SW480 (cell line): ENCODE measurements at regions not wholly inside any gene's neighbourhood (a gene's known extent, or its start where the extent isn't known, plus 50 kb on each side); places are given as distances from the start of the nearest gene placed in this dataset.
"Not testable (repeated sequence)": the region's sequence is repeated elsewhere in the genome, so short reads cannot be mapped to it uniquely, and the experiment has no call there.

ENCODE experiments used
- DNase-seq: peaks from one replicate; pipeline ENCODE4 v3.0.0-alpha.2; 2016; ENCODE audit warnings: low spot score

GRCh38 chr14:35174342-35174741 lies 52.0 kb downstream of the PRORP start:
- no peak for DNase-seq

GRCh38 chr14:35180179-35180578 lies 57.8 kb downstream of the PRORP start:
- DNase-seq: no peak

GRCh38 chr14:35184891-35185290 lies 62.5 kb downstream of the PRORP start:
- DNase-seq: not testable (repeated sequence)

GRCh38 chr14:35189422-35189821 lies 67.1 kb downstream of the PRORP start:
- no peak for DNase-seq

- DNase-seq: no peak
These were observed 70.8 kb downstream of the PRORP start for GRCh38 chr14:35193161-35193560.

GRCh38 chr14:35194183-35194582 lies 71.8 kb downstream of the PRORP start:
- not testable (repeated sequence) for DNase-seq

GRCh38 chr14:35196571-35196970 lies 74.2 kb downstream of the PRORP start:
- no peak for DNase-seq

GRCh38 chr14:35197015-35197414 lies 74.7 kb downstream of the PRORP start:
- peak; percentile 29 for DNase-seq

- no peak for DNase-seq
These were observed 78.7 kb downstream of the PRORP start for GRCh38 chr14:35201066-35201465.

GRCh38 chr14:35202195-35202594 lies 79.8 kb downstream of the PRORP start:
- DNase-seq: no peak

- no peak for DNase-seq
These were observed 83.4 kb downstream of the PRORP start for GRCh38 chr14:35205737-35206136.

- no peak for DNase-seq
These were observed 81.1 kb upstream of the PSMA6 start for GRCh38 chr14:35211067-35211466.

- DNase-seq: no peak
These were observed 79.6 kb upstream of the PSMA6 start for GRCh38 chr14:35212471-35213142.

GRCh38 chr14:35213143-35213788 lies 78.9 kb upstream of the PSMA6 start:
- DNase-seq: no peak

- peak; percentile 45 for DNase-seq
These were observed 78.3 kb upstream of the PSMA6 start for GRCh38 chr14:35213869-35214387.

- DNase-seq: not testable (repeated sequence)
These were observed 77.8 kb upstream of the PSMA6 start for GRCh38 chr14:35214402-35214801.

GRCh38 chr14:35215110-35215813 lies 76.9 kb upstream of the PSMA6 start:
- no peak for DNase-seq

- not testable (repeated sequence) for DNase-seq
These were observed 74.0 kb upstream of the PSMA6 start for GRCh38 chr14:35218176-35218575.

GRCh38 chr14:35218963-35219362 lies 73.2 kb upstream of the PSMA6 start:
- DNase-seq: no peak

GRCh38 chr14:35220027-35220676 lies 72.0 kb upstream of the PSMA6 start:
- no peak for DNase-seq

GRCh38 chr14:35220920-35221319 lies 71.3 kb upstream of the PSMA6 start:
- no peak for DNase-seq

GRCh38 chr14:35221462-35221861 lies 70.7 kb upstream of the PSMA6 start:
- DNase-seq: no peak
